ENCODE measurements at regions not wholly inside any gene's neighbourhood (a gene's known extent, or its start where the extent isn't known, plus 50 kb on each side); places are given as distances from the start of the nearest gene placed in this dataset.

DNA sequence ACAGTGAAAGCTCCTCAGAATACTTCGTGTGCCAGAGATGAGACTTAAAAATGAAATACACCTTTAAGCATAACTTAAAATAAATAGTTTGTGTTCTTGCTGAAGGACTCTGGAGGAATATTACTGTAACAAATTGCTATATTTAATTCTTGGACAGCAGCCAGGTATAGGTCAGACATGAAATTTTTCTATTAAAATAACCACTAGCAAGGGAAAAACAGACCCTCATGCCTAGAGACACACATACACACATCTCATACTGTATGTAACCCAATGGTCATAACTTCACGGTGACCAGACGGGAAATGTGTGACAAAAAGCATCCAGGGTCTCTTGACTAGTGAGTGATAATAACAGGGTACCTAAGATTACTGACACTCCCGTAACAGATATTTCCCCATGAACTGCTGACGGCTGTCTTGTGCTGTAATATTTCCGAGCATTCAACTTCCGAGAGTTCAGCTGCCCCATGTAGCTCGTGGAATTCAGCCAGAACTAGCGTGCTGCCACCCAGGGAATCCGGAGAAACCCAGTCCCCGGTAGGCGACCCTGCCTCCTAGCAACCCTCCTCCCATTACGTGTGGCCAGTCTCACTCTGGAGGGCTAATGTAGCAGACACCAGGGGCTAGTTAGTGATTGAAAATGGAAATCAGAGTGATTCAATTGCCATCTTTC, 2295.1 kb upstream of the WWC1 start:
- TF ChIP-seq EZH2phosphoT487 (IDR thresholded peaks at IDR 0.05; ENCODE audit: insufficient read depth, low read depth), result no peak
- TF ChIP-seq EZH2 (IDR thresholded peaks at IDR 0.05; ENCODE audit: insufficient read depth, poor library complexity, severe bottlenecking), result no peak
